ENCODE measurements at regions not wholly inside any gene's neighbourhood (a gene's known extent, or its start where the extent isn't known, plus 50 kb on each side); places are given as distances from the start of the nearest gene placed in this dataset.
A peak's percentile ranks its signal among the peaks of the same experiment; 100 is the strongest.

DNA sequence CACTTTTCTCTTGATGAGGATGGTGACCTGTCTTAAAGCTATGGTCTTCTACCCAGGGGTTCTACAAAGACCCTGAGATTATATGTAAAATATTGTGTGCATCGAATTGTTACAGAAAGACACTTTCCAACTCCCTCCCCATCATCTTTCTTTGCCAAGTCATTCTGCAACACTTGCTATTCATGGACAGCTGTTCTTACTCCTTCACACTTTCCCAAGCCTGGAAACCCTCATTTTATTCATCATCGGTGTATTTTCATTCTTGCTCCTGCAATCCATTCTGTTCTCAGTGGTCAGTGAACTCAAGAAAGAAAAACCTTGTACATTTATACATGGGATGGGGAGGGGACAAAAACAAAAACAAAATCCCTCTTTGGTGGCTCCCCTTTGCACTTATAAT, 90.5 kb upstream of the STXBP6 start:
- no peak for DNase-seq

DNA sequence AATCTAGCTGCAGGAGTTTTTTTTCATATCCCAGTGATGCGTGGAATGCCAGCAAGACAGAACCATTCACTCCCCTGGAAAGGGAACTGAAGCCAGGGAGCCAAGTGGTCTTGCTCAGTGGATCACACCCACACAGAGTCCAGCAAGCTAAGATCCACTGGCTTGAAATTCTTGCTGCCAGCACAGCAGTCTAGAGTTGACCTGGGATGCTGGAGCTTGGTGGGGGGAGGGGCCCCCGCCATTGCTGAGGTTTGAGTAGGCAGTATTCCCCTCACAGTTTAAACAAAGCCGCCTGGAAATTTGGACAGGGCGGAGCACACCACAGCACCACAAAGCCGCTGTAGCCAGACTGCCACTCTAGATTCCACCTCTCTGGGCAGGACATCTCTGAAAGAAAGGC, 86.9 kb upstream of the STXBP6 start:
- DNase-seq = no peak

DNA sequence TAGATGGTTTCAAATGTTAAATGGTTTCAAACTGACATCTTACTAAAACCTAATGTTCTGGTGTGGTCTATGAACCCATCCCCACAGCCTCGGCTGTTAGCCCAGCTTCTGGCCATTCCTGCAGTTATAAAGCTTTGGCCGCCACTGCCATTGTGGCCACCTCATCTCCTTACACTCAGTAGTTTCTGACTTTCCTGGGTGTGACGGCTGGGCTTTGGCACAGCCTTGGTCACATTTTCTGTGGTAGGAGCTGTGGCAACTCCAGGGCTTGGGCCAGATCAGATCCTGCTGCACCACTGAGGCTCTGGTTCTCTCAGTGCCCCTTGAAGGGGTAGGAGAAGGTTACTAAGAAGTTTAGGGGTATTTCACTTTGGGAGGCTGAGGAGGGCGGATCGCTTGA, 84.2 kb upstream of the STXBP6 start:
- no peak for DNase-seq

DNA sequence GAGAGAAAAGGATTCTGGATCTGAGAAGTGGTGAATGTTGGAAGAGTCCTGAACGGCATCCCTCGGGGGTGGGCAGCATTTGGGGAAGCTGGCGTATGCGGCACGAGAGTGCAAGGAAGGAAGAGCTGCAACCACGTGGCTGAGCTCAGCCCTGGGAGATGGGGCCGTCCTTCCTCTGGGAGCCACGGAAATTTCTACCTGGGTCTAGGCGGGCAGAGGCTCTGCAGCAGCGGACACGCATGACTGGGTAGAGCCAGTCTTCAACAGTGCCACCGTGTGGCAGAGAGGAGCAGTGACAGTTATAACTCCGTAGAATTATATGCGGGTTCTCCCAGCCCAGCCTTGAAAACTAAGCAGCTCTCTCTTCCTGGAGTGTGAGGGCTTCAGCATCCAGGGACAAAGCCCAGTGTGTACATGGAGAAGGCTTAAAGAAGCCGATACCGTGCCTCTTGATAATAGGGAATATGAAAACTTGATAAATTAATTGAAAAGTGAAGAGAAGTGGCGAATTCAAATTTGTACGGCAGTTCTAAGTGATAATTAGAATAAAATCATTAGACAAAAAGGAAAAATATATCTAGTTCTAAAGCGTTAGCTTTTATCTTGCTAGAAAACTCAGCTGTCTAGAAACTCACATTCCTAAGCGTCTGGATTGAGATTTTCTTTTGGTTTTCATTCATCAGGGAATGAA, 82.9 kb upstream of the STXBP6 start:
- DNase-seq = peak; percentile 26 to 69

DNA sequence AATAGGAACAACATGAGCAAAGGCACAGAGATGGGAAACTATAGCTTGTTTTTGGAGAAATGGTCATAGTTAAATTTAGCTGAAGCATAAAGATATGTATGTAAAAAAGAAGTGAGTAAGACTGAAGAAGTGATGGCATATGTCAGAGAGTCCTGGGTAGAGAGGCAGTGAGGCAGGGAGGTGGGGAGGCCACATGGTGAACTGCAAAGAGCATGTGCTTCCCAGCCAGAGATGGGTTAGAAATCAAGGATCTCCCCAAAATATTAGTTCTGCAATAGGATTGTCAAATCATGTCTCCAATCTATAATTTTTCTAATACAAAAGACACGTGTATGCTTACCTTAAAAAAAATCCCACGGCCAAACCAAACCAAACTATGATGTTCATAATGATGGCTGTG, 82.1 kb upstream of the STXBP6 start:
- no peak for DNase-seq

DNA sequence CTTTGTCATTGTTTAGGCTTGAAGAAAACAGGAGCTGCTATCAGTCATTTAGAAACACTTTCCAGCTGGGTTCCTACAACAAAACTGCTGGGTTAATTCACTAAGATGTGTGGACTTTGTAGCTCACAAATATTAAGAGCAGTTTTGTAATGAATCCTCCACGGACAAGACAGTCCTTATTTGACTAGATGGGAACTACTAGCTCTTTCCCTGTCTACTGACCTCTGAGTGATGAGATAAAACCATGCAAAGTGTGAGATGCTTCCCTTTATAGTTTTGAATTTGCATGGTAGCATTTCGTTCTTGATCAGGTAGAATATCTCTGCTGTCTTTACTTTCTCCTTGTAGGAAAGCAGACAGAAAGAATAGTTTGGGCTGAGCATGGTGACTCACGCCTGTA, 72.9 kb upstream of the STXBP6 start:
- no peak for DNase-seq

DNA sequence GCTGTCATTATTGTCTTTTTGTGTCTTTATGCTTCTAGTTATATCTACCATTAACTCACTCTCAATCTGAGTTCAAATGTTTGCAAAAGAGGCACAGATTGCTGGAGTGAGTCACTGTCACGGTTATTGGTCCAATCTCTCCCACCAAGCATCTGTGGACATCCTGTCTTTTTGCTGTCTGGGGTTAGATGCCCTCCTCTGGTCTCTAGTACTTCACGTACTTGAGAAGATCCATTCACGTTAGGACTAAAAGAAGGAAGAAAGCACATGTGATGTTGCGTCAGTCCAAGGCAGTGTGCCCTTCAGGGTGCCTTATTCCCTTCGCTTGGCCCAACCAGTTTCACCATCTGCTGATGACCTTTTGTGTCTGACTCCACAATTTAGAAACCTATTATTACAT, 72.3 kb upstream of the STXBP6 start:
- no peak for DNase-seq

DNA sequence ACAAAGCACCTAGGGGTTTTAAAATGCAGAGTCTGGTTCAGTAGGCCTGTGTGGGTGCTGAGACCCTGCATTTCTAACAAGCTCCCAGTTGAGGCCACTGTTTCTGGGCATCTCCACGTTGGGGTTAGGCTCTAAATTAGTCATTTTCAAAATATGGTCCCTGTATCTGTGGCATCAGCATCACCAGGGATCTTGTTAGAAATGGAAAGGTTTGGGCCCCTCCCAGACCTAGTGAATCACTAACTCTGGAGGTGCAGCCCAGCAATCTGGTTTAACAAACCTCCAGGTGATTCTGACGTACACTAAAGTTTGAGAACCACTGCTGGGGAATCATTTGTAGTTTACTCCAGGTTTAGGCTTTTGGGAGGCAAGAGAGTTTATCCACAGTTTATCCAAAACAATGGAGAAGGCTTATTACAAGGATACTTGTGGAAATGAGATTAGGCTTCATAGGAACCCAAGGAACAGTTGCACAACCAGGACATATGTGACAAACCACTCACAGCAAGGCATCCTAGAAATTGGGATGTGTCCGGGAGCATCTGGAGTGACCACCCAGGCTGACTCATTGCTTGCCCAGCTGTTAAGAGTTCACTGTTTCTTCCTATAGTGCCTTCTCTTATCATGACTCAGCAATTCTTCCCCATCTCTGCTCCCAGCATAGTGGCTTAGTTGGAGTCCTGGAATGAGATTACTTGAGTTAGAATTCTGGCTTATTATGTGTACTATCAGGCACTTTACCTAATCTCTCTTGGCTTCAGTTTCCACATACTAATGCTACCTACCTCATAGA, 71.6 kb upstream of the STXBP6 start:
- DNase-seq = no peak

DNA sequence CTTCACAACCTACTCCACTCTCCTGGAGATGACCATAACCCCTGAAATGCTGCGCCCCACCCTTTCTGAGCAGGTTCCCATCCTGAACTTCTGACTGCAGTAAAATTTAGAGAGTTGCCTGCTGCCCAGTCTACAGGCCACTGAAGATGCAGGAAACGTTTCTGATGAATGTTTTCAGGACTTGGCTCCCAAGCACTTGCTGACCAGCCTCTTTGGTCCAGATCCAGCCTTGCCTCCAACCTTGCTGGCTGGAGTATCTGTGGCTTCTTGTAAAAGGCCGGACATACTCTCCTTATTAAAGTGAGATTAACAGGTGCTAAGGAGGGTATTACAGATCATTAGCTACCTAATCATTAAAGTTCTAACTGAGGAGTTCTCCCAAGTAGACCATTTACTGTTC, 70.3 kb upstream of the STXBP6 start:
- DNase-seq = no peak

DNA sequence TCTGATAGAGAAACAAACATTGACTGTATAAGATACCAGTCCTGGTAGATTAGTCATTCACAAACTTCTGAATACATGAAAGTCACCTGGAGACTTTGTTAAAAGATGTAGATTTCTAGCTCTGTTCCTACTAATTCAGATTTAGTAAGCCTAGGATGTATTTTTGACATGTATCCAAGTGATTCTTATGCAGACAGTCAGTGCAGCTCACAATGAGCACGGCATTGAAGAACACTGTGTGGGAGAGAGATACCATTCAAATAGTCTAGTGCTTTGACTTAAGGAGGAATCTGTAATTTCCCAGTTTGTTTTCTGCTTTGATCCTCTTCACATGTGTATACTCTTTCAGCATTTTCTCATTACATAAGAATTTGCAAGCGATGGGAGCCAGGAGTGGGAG, 68.7 kb upstream of the STXBP6 start:
- DNase-seq = no peak

DNA sequence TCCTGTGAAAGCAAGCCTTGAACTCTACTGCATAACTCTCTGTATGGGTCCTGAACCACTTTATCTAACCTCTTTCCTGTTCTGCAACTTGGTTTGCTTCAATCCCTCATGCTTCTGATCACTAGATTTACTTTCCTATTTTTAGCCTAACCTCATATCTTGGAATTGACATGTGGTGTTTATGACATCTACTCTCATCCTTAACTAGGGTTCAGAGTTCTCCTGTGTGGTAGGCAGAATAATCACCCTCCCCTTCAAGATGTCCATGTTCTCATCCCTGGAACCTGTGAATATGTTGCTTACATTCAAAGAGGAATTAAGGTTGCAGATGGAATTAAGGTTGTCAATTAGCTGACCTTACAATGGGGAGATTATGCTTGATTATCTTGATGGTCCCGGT, 67.4 kb upstream of the STXBP6 start:
- no peak for DNase-seq

DNA sequence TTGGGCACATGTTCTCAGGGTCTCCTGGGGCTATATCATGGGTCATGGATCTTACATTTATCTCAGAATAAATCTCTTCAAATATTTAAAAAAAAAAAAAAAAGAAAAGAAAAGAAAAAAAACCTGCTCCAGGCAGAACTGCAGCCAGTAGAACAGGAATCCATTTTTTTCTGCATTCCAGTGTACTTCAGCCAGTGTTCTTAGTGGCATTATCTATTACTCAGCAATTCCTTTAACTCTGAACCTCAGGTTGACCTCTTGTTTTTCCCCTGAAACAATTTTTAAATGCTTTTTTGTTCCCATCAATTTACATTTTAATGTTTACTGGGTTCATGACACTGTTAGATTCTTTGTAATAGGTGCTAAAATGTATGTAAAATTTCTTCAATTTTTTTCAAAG, 66.7 kb upstream of the STXBP6 start:
- no peak for DNase-seq

DNA sequence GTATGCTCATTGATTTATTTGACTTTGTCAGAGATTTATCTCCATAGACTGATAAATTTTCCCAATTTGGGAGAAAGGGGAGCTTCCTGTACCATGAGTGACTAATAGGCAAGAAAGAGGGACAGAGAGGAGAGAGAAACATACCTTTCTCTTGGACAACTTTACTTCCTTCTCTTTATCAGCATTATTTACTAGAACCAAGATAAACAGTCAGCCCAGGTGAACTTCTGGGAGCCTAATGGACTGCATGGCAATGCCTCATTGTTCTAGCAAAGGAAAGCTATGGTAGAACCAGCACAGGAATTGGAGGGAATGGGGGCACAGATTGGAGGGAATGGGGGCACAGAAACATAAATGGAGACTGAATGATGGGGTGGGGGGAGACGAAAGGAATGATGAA, 63.4 kb upstream of the STXBP6 start:
- DNase-seq = no peak

DNA sequence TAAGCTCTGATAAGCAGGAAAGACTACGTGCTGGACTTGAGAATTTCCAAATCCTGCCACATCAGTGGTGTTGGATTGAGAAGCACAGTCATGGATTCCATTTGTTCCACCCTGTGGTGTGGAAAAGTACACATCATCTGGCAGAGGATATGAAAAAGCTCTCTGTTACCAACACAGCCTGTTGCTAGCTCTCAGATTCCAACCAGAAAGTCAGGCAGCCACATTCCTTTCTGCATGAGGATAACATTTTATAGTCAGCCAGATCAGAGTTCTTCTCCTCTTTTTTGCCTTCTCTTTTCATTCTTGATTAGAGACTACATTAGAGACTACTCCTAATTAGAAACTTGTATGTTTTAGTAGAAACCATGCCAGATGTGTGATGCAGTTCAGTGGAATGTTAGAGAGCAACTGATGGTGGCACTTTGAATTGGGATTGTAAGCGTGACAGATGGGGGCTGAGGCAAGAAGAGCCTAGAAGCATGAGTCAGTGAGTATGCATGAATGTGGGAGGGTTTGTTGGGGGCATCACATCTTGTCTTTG, 61.2 kb upstream of the STXBP6 start:
- DNase-seq = no peak

DNA sequence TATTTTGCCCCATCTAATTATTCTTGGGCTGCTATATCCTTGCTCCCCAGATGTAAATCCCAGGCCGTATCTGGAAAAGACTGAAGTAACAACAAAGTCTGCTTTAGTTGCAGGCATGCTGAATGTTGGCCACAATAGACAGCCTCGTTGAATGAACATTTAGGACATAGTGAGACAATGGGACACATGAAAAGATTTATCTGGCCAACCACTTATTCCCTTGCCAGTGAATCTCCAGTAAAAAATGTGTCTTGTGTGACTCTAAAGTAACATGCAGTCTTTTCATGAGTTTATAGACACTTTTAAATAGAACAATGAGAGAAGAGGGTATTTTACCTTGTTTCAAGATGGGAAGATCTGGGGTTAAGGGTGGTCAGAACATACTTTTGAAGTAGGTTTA, 60.2 kb upstream of the STXBP6 start:
- DNase-seq = no peak

DNA sequence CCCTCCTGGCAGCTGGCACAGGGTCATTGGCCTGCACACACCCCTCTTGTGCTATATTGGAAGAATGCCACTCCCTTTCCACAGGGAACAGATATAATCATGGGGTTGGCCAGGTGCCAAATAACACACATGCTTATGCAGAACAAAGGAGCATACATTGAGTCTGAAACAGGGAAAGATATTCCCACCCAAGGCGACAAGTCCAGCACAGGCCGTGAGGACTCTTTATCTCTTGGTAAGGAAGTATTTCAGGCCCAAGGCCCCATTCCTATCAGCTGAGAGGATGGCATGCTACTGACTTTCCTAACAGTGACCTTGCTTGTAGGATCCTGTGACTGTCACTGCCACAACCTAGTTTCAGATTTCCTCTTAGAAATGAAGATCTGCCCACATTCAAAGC, 59.0 kb upstream of the STXBP6 start:
- DNase-seq = peak in 1 of 2 experiments; percentile 27

DNA sequence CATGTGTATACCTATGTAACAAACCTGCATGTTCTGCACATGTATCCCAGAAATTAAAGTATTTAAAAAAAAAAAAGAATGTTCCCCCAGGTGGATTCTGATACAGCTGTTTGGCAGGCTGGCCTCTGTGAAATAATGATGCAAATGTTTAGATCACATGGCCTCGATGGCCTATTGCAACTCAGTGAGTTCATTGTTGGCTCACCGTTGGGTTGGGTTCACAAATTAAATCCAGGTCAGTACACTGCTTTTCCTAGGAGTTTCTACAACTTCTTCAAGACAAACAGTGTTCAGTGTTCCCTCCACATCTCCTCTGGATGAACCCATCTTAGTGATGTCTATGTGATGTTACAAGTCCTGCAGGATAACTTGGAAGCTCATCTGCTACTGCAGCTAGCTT, 58.3 kb upstream of the STXBP6 start:
- no peak for DNase-seq

DNA sequence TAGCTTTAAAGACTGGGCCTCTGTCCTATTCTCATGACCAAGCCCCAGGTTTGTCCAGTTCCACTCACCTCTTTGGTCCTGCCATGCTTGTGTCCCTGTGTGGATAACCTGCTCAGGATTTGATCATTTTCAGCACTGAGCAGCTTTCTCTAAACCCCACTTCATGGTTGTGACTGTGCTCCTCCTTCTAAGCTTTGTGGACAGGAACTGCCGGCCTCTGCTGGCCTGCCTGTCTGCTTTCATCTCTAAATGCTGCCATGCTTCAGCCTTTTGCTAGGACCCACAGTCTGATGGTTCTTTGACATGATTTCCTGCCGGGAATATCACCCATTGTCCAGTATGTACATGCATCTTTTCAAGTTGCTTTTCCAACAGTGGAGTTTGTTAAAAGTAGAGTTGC, 53.9 kb upstream of the STXBP6 start:
- DNase-seq = no peak

DNA sequence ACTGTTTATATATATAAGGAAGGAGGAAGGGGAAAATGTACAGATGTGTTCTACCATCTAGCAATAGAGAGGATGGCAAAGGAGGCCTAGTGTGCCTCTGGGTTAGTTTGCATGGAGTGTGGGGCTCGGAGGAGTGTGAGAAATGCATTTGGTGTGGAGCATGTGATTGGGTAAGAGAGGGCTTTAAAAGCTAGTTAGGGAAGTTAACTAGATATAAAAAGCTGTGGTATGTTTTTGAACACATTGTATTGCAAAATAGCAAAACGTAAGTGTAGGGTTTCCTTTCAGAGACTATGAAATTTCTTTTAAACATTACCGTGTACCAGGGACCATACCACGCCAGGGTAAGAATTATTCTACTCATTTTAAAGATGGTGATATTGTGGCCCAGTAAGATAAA, 53.3 kb upstream of the STXBP6 start:
- DNase-seq = no peak

DNA sequence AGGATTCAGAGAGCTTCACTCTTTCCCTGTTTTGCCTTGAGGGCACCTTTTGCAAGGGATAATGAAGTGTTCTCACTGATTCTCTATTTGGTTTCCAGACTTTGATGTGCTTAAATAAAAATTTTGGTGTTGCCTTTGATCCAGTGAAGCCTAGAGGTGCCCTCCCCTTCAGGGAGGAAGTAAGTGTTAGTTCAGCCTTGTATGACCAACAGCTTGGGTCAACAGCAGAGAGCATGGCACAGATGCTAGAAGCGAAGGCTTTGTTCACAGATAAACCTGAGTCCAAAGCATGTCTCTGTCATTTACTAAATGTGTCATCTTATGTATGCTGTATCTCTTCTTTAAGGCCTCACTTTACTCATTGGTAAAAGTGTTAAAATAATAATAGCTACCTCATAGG, 52.8 kb upstream of the STXBP6 start:
- no peak for DNase-seq

DNA sequence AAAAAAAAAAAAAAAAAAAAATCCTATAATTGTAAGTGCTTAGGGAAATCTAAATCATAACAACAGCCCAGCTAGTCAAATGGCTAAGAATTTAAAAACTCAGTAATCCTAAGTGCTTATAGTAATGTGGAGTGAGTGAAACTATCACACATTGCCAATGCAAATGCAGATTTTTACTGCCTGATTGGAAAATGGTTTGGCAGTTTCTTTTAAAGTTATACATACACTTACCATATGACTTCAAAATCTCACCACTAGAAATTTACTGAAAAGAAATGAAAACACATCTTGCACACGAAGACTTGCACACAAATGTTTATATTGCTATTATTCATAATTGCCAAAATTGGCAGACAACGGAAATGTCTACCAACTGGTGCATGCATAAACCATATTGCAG, 51.3 kb upstream of the STXBP6 start:
- DNase-seq = no peak
